ENCODE measurements at regions not wholly inside any gene's neighbourhood (a gene's known extent, or its start where the extent isn't known, plus 50 kb on each side); places are given as distances from the start of the nearest gene placed in this dataset.

DNA sequence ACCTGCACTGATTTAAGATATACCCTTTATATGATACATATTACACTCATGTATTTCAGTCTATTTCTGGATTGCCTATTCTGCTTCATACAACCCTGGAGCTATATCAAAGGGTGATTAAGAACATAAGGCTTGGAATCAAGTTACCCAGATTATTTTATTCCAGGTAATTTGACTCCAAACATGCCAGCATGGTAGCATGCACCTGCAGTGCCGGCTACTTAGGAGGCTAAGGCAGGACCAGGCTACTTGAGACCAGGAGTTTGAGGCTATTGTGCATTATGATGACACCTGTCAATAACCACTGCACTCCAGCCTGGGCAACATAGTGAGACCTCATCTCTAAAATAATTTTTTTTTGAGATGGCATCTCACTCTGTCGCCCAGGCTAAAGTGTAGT, 50.4 kb upstream of the NEO1 start:
- no peak for DNase-seq (ENCODE audit: low read depth)

DNA sequence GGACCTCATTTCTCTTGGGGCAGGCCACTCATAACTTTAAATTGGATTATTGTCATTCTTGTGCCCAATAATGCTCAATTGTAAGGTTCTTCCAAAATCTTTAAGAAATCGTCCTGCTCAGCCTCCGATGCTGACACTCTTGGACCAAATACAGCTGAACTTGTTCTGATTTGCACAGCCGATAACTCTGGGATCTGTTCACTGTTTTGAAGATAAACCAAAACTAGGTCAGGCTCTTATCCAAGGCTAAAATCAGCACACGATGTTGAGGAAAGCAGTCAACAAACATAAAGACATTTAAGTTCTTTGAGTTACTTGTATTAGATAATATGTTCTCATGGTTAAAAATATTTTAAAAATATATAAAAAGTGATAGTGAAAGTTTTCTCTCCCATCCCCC, 52.0 kb upstream of the NEO1 start:
- DNase-seq (ENCODE audit: low read depth): no peak

- DNase-seq (ENCODE audit: low read depth): no peak
Observed at GRCh38 chr15:72999586-72999985, 52.7 kb upstream of the NEO1 start.

- DNase-seq (ENCODE audit: low read depth): no peak
Observed at GRCh38 chr15:72998681-72999466, 53.4 kb upstream of the NEO1 start.

GRCh38 chr15:72998226-72998625, 54.0 kb upstream of the NEO1 start:
- no peak for DNase-seq (ENCODE audit: low read depth)

DNA sequence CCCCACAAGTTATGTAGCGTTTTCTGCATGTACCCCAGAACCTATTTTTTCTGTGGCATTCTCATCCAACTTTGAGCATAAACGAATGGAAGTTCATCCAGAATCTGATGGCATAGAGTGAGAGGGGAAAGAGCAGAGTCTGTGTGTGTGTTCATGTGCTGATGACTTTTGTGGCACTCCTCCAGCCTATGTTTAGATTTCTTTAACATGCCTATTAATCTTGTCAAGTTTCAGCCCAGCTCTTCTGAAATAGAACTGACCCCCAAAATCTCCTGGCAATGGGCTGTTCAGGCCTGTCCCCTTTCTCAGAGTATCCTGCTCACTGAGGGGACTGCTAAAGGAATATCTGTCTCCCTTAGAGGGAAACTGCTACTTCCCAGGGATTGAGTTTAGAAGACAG, 56.4 kb upstream of the NEO1 start:
- DNase-seq (ENCODE audit: low read depth): no peak

- DNase-seq (ENCODE audit: low read depth): no peak
Observed at GRCh38 chr15:72994534-72995177, 57.6 kb upstream of the NEO1 start.

GRCh38 chr15:72992841-72993252, 59.4 kb upstream of the NEO1 start:
- no peak for DNase-seq (ENCODE audit: low read depth)

DNA sequence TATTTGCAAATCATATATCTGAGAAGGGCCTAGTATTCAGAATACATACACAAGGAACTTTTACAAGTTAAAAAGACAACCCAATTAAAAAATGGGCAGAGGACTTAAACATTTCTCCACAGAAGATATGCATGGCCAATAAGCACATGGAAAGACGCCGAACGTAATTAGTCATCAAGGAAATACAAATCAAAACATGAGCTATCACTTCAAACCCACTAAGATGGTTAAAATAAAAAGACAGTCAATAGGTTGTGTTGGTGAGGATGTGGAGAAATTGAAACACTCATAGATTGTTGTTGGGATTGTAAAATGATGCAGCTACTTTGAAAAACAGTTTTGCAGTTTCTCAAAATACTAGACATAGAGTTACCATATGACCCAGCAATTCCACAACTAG, 61.2 kb upstream of the NEO1 start:
- peak; percentile 3 for DNase-seq (ENCODE audit: low read depth)

DNA sequence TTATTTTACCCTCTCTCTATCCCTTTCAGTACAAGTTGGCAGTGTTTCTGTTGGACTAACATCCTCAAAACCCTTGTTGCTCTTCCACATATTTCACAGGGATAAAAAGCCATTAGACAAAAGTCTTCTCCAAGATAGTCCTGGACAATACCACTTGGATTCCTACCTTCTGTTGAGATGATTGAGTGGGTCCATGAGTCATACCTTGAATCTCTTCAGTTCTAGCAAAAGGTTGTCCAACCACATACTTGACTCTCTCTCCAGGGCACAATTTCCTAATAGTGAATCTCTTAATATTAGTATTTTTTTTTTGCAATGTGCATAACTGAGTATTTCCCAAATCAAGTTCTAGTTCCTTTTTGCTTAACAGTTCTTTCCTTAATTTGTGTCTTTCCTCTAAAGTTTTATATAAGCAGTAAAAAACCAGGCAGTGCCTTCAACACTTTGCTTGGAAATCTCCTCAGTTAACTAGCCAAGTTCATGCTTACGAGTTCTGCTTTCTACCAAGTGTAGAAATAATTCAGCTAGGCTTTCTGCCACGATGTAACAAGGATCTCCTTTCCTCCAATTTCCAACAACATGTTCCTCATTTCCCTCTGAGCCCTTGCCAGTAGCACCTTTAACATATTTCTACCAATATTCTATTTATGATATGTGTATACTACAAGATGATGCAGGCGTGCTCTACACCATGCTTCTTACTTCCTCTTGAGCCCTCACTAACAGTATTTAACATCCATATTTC, 68.3 kb upstream of the NEO1 start:
- no peak for DNase-seq (ENCODE audit: low read depth)

- no peak for DNase-seq (ENCODE audit: low read depth)
Observed at GRCh38 chr15:72982714-72983113, 69.5 kb upstream of the NEO1 start.

GRCh38 chr15:72980661-72981060, 71.6 kb upstream of the NEO1 start:
- DNase-seq (ENCODE audit: low read depth): no peak

DNA sequence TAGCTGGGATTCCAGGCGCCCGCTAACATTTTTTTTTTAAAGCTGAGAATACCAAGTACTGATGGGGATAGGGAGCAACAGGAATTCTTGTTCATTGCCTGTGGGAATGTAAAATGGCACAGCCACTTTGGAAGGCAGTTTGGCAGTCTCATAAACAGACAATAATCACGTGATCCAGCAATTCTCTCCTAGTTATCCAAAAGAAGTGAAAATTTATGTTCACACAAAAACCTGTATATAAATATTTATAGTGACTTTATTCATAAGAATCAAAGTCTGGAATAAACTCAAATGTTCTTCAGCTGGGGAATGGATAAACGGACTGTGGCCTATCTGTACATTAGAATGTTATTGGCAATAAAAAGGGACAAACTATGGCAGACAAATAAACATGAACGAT, 72.5 kb upstream of the NEO1 start:
- no peak for DNase-seq (ENCODE audit: low read depth)

DNA sequence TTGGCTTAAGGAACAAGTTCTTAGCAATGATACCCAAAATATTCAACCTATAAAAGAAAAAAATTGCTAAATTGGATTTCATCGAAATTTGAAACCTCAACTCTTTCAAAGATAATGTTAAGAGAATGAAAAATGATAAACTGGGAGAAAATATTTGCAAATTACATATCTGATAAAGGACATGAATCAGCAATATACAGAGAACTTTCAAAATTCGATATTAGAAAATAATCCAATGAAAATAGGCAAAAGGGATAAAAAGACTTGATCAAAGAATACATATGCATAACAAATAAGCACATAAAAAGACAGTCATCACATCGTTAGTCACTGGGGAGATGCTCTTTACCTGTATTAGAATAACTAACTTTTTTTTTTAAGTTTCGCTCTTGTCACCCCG, 73.0 kb upstream of the NEO1 start:
- no peak for DNase-seq (ENCODE audit: low read depth)

- DNase-seq (ENCODE audit: low read depth): no peak
Observed at GRCh38 chr15:72978223-72978622, 74.0 kb upstream of the NEO1 start.

GRCh38 chr15:72972362-72972761, 79.9 kb upstream of the NEO1 start:
- no peak for DNase-seq (ENCODE audit: low read depth)

DNA sequence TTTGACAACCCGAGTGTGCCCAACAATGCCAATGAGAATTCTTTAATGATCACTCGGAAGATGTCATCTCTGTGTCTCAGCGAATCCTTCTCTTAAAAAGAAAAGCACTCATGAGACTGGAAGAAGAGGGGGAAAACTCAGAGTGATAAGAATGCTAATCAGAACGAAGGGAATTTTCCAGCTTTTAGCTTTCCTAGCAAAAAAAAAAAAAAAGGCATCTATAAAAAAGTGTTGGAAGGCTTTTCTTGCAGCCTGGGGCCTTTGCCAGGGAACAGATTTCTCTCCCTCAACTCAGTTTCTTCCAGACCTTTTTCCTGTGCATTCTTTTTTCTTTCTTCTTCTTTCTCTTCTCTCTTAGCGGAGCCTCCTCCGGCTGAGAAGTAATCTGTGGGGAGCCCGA, 80.5 kb upstream of the NEO1 start:
- DNase-seq (ENCODE audit: low read depth): no peak

DNA sequence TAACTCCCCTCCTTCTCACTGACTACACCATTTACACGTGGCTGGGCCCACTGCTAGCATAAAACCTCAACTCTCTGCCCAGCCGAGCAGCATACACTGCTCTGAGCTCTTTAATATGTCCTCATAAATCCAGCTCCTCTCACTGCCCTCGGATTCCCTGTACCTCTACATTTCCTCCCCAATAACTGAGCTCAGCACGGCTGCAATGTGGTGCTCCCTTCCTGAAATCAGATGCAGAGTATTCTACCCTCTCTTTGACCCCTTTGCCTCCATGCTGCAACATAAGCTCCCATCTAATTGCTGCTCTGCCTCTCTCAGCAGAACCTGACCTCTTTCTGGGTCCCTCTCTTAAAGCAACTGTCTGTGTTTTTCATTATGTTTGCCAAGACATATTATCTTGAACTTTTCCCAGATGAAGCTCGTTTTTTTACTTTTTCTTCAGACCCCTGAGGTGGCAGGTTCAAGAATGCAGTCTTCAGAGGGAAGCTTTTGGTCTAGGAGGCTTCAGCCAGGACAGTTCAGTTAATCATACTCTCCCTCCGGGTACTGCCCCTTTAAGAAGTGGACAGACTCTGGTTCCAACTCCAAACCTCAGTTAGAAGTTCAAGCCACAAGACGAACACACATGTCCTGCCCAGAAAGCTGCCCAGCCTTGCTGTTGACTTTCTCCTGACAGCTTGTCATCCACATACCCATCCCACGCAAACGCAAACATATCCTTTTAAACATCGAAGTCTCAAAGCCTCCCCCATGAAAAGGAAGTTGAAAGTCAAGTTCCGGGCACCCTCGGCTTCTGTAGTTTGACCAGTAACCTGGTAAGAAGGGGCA, 81.1 kb upstream of the NEO1 start:
- no peak for DNase-seq (ENCODE audit: low read depth)

- DNase-seq (ENCODE audit: low read depth): no peak
Observed at GRCh38 chr15:72968531-72968922, 83.7 kb upstream of the NEO1 start.

DNA sequence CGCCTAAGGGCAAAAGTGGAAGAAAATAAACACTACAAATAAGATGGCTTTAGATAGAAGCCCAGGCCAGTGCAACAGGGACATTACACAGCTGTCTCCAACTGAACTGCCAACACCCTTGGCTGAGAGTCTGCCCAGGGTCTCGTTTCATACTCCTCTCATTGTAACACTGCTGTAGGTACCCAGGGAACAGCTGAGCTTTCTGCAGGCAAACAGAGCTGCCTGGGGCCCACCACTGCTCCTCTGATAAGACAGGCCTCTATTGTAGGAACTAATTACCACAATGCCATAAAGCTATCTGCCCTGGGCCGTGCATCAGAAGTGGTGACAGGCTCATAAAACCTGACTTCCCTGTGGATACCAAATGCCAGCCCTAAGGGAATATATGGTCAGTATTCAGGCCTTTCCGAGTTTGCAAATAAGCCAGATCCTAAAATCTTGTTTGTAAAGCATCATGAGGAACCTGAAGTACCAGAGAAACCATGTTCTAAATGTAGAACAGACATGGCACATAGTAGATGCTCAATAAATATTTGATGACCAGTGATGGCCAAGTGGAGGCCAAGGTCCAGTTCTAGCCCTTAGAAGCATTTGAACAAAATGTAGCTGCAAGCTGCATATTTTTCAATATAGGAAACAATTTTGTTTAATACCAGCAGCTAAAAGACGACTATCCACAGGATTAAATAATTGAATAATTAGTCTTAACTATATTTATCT, 84.3 kb upstream of the NEO1 start:
- no peak for DNase-seq (ENCODE audit: low read depth)

DNA sequence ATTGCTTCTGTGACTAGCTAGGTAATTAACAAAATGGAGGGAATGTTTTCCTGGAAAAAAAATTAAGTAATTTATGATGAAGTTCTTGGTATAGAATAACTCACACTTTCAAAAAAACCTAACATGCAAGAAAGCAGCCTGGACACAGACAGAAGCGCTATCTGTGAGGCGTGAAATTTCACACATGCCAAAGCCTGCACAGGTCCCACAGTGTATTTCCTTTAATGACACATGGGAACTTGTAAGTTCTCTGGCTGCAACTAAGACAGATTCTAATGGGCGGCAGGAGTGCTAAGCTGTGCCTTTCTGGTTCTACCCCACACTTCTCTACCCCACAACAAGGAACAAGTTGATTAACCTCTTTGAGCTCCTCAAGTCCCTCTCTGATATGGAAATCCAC, 84.9 kb upstream of the NEO1 start:
- no peak for DNase-seq (ENCODE audit: low read depth)

- DNase-seq (ENCODE audit: low read depth): no peak
Observed at GRCh38 chr15:72966641-72967040, 85.6 kb upstream of the NEO1 start.

Data from GM04504 (cell line).